ENCODE measurements at regions not wholly inside any gene's neighbourhood (a gene's known extent, or its start where the extent isn't known, plus 50 kb on each side); places are given as distances from the start of the nearest gene placed in this dataset.

DNA sequence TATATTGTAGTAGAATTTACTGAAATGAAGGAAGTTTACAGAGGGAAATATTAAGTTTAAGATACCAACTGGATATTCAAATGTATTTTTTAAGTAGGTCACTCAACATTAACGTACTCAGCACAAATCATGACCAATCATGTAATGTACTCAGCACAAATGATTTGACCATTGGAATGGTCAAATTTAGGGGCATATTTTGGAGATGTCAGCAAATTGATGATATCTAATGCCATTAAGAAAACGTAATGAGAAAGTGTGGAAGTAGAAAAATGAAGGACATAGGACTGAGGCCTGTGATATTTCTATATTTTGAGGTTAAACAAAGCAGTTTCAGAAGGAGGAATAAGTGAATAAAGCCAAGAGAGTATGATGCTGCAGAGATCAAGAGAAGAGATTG, 334.8 kb downstream of the KIF2B start:
- SMC1A ChIA-PET (ENCODE audit: uncharacterized antibody, unreplicated experiment): no interaction called here
- Histone ChIP-seq H3K79me2 (ENCODE audit: control insufficient read depth, insufficient read depth, low read length) (no peaks in the 10 kb centered on the region), H3K9me3 (replicated peaks; ENCODE audit: control insufficient read depth, insufficient read depth, low read length) (no peaks in the 10 kb centered on the region), H3K27me3 (replicated peaks in 1 of 2; ENCODE audit: control insufficient read depth in 2 of 2, insufficient read depth in 2 of 2, low read length in 1 of 2) (no peaks in the 10 kb centered on the region), H3K27ac (ENCODE audit: control insufficient read depth, insufficient read depth) (no peak overlapping the region), H3K36me3 (ENCODE audit: control insufficient read depth in 2 of 2, insufficient read depth in 2 of 2, low read length in 1 of 2) (no peaks in the 10 kb centered on the region), H3K4me2 (ENCODE audit: control insufficient read depth, insufficient read depth) (no peak overlapping the region), H3K4me3 (no peak overlapping the region), H3K9ac (ENCODE audit: control insufficient read depth, insufficient read depth, low read length) (no peak overlapping the region), H4K20me1 (ENCODE audit: control insufficient read depth, insufficient read depth) (no peaks in the 10 kb centered on the region), H3K4me1 (ENCODE audit: control insufficient read depth, insufficient read depth, low read length) (no peaks in the 10 kb centered on the region), H2AFZ (ENCODE audit: control insufficient read depth, low read depth, low read length) (no peak overlapping the region)
- WGBS (ENCODE audit: insufficient coverage, insufficient replicate concordance, low lambda C conversion rate, missing lambda C conversion rate): 0% methylated on average over 2 of the region's 2 CpGs
- DNase-seq (ENCODE audit: low read depth, low spot score) (no peak), FAIRE-seq (no peak), ATAC-seq (no peak)
- RAD21 ChIA-PET (ENCODE audit: unreplicated experiment): no interaction called here
- POLR2A ChIA-PET: no interaction called here
- intact Hi-C loops (cut with micrococcal nuclease; ENCODE audit: unreplicated experiment): no loop called here
- in situ Hi-C loops (cut with MboI): no loop called here
- CTCF ChIA-PET: no interaction called here
- TF ChIP-seq, protein P1, sequence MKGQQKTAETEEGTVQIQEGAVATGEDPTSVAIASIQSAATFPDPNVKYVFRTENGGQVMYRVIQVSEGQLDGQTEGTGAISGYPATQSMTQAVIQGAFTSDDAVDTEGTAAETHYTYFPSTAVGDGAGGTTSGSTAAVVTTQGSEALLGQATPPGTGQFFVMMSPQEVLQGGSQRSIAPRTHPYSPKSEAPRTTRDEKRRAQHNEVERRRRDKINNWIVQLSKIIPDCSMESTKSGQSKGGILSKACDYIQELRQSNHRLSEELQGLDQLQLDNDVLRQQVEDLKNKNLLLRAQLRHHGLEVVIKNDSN (IDR thresholded peaks at IDR 0.05; ENCODE audit: borderline replicate concordance, extremely low read length, insufficient read depth, low read depth, low read length): no peak
- TF ChIP-seq CBFB (IDR thresholded peaks at IDR 0.05; ENCODE audit: low read depth) (no peak), NR2C1 (IDR thresholded peaks at IDR 0.05) (no peak), YY1 (IDR thresholded peaks at IDR 0.05; ENCODE audit: low read depth, low read length) (no peak), ATF7 (IDR thresholded peaks at IDR 0.05; ENCODE audit: low read depth) (no peak), IKZF1 (conservative IDR thresholded peaks at IDR 0.05) (no peak), MEF2A (IDR thresholded peaks at IDR 0.05; ENCODE audit: insufficient read depth, low read depth, low read length) (no peak), SUZ12 (IDR thresholded peaks at IDR 0.05; ENCODE audit: unreplicated experiment) (no peak), GABPA (IDR thresholded peaks at IDR 0.05; ENCODE audit: low read depth) (no peak), HDGF (IDR thresholded peaks at IDR 0.05) (no peak), MTA2 (IDR thresholded peaks at IDR 0.05; ENCODE audit: low read depth) (no peak)
- TF ChIP-seq, protein P2, sequence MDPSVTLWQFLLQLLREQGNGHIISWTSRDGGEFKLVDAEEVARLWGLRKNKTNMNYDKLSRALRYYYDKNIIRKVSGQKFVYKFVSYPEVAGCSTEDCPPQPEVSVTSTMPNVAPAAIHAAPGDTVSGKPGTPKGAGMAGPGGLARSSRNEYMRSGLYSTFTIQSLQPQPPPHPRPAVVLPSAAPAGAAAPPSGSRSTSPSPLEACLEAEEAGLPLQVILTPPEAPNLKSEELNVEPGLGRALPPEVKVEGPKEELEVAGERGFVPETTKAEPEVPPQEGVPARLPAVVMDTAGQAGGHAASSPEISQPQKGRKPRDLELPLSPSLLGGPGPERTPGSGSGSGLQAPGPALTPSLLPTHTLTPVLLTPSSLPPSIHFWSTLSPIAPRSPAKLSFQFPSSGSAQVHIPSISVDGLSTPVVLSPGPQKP (IDR thresholded peaks at IDR 0.05; ENCODE audit: low read depth, low read length): no peak
- no TSS peak for BruUV-seq (replicated peaks)

All from GM12878 (cell line).